Cardiac fibroblast (primary cell): ENCODE measurements at regions not wholly inside any gene's neighbourhood (a gene's known extent, or its start where the extent isn't known, plus 50 kb on each side); places are given as distances from the start of the nearest gene placed in this dataset.

Experiments used
- DNase-seq, 2 donors: peaks; one replicate each; pipeline versions ENCODE4 v3.0.0 to v3.0.0-alpha.2; 2010; ENCODE audit warnings: low read depth in 2 of 2
- H3K4me3 ChIP-seq, 2 donors: replicated peaks in 1 of 2; 1 replicate in 1 of 2; 2 replicates in 1 of 2; pipeline ENCODE4 v1.5.1; 2011; ENCODE audit warnings: low read depth in 2 of 2, low read length in 2 of 2, mild to moderate bottlenecking in 2 of 2, moderate library complexity in 1 of 2
- CTCF ChIP-seq: IDR thresholded peaks from one replicate; pipeline ENCODE4 v1.5.1; 2011; ENCODE audit warnings: low read depth, mild to moderate bottlenecking, low read length, inconsistent platforms

- no peak overlapping the region for H3K4me3 ChIP-seq
- peak; percentile 46 to 63 for DNase-seq
- TF ChIP-seq CTCF: peak; percentile 18
Measured at GRCh38 chr7:13279854-13280435, 592.5 kb downstream of the ARL4A start.

GRCh38 chr7:13282377-13282980 lies 595.0 kb downstream of the ARL4A start:
- H3K4me3 ChIP-seq: no peak overlapping the region
- peak; percentile 56 for TF ChIP-seq CTCF
- peak; percentile 56 to 69 for DNase-seq

- no peak overlapping the region for H3K4me3 ChIP-seq
Measured at GRCh38 chr7:13286916-13287315, 599.5 kb downstream of the ARL4A start.

GRCh38 chr7:13288516-13288915 lies 601.1 kb downstream of the ARL4A start:
- TF ChIP-seq CTCF: no peak
- DNase-seq: peak in 1 of 2 donors; percentile 32
- no peak overlapping the region for H3K4me3 ChIP-seq

More at GRCh38 chr7:13286916-13287315, 599.5 kb downstream of the ARL4A start:
- DNase-seq: no peak
- no peak for TF ChIP-seq CTCF

GRCh38 chr7:13290975-13291374 lies 603.5 kb downstream of the ARL4A start:
- peak in 1 of 2 donors; percentile 75 for DNase-seq
- no peak for TF ChIP-seq CTCF
- H3K4me3 ChIP-seq: no peak overlapping the region

- no peak for TF ChIP-seq CTCF
Measured at GRCh38 chr7:13293264-13294002, 606.0 kb downstream of the ARL4A start.

More at GRCh38 chr7:13293264-13294002, 606.0 kb downstream of the ARL4A start:
- H3K4me3 ChIP-seq: no peak overlapping the region
- peak in 1 of 2 donors; percentile 33 for DNase-seq
